ENCODE measurements at regions not wholly inside any gene's neighbourhood (a gene's known extent, or its start where the extent isn't known, plus 50 kb on each side); places are given as distances from the start of the nearest gene placed in this dataset.

DNA sequence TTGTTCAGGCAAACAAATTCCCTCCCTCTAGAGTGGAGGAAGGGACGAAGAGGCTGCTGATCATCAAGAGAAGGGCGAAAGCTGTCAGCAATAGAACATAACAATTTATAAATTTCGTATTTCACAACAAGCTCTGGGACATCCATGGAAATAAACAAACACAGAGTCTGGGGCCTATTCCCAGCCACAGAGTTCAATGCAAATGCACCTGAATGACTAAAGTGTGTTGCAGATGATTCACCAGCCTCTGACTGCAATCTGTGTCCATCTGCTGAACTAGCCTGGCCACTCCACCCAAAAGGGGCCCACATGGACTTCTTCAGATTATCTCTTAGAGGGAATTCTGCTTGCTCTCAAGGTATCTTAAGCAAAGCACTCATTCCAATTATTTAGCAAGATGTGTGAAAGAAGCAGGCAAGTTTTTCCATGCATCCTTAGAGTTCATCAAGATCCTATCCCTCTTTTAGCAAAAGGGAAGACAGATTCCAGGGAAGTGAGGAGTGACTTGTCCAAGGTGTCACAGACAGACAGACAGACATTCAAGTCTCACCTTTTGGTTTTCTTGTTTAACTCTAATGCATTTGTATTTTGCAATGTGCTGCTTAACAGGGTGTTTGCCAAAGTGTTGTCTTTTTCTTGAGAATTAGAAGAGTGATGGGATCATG is 307.8 kb upstream of the PAPPA start:
- TF ChIP-seq, protein P1, sequence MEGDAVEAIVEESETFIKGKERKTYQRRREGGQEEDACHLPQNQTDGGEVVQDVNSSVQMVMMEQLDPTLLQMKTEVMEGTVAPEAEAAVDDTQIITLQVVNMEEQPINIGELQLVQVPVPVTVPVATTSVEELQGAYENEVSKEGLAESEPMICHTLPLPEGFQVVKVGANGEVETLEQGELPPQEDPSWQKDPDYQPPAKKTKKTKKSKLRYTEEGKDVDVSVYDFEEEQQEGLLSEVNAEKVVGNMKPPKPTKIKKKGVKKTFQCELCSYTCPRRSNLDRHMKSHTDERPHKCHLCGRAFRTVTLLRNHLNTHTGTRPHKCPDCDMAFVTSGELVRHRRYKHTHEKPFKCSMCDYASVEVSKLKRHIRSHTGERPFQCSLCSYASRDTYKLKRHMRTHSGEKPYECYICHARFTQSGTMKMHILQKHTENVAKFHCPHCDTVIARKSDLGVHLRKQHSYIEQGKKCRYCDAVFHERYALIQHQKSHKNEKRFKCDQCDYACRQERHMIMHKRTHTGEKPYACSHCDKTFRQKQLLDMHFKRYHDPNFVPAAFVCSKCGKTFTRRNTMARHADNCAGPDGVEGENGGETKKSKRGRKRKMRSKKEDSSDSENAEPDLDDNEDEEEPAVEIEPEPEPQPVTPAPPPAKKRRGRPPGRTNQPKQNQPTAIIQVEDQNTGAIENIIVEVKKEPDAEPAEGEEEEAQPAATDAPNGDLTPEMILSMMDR (IDR thresholded peaks at IDR 0.05): no peak
- TF ChIP-seq POLR2AphosphoS5 (IDR thresholded peaks at IDR 0.05; ENCODE audit: low read depth, low read length) (no peak), SIN3A (IDR thresholded peaks at IDR 0.05; ENCODE audit: borderline replicate concordance, insufficient read depth, low read depth, low read length) (no peak)
- TF ChIP-seq, protein P2, sequence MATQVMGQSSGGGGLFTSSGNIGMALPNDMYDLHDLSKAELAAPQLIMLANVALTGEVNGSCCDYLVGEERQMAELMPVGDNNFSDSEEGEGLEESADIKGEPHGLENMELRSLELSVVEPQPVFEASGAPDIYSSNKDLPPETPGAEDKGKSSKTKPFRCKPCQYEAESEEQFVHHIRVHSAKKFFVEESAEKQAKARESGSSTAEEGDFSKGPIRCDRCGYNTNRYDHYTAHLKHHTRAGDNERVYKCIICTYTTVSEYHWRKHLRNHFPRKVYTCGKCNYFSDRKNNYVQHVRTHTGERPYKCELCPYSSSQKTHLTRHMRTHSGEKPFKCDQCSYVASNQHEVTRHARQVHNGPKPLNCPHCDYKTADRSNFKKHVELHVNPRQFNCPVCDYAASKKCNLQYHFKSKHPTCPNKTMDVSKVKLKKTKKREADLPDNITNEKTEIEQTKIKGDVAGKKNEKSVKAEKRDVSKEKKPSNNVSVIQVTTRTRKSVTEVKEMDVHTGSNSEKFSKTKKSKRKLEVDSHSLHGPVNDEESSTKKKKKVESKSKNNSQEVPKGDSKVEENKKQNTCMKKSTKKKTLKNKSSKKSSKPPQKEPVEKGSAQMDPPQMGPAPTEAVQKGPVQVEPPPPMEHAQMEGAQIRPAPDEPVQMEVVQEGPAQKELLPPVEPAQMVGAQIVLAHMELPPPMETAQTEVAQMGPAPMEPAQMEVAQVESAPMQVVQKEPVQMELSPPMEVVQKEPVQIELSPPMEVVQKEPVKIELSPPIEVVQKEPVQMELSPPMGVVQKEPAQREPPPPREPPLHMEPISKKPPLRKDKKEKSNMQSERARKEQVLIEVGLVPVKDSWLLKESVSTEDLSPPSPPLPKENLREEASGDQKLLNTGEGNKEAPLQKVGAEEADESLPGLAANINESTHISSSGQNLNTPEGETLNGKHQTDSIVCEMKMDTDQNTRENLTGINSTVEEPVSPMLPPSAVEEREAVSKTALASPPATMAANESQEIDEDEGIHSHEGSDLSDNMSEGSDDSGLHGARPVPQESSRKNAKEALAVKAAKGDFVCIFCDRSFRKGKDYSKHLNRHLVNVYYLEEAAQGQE (IDR thresholded peaks at IDR 0.05; ENCODE audit: insufficient read depth in 1 of 2, low read depth in 2 of 2, low read length in 1 of 2): no peak
